ENCODE measurements at regions not wholly inside any gene's neighbourhood (a gene's known extent, or its start where the extent isn't known, plus 50 kb on each side); places are given as distances from the start of the nearest gene placed in this dataset.

DNA sequence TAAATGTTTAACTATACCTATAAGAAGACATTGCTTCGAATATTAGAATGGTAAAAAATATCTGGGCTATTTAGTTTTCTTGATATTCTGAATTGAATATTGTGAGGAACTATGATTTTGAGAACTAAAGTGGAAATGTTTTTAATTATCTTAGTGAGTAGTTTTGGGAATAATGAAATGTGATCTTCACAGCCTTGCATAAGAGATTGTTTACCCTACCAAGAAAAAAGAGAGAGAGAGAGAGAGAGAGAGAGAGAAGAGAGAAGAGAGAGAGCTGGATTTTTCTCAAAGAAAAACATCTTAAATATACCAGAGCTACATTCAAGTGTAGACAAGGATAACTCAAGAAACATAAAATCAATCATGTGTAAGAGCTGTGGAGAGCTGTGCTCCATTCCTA lies 148.7 kb upstream of the MAD2L1 start:
- TF ChIP-seq, protein P1, sequence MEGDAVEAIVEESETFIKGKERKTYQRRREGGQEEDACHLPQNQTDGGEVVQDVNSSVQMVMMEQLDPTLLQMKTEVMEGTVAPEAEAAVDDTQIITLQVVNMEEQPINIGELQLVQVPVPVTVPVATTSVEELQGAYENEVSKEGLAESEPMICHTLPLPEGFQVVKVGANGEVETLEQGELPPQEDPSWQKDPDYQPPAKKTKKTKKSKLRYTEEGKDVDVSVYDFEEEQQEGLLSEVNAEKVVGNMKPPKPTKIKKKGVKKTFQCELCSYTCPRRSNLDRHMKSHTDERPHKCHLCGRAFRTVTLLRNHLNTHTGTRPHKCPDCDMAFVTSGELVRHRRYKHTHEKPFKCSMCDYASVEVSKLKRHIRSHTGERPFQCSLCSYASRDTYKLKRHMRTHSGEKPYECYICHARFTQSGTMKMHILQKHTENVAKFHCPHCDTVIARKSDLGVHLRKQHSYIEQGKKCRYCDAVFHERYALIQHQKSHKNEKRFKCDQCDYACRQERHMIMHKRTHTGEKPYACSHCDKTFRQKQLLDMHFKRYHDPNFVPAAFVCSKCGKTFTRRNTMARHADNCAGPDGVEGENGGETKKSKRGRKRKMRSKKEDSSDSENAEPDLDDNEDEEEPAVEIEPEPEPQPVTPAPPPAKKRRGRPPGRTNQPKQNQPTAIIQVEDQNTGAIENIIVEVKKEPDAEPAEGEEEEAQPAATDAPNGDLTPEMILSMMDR (conservative IDR thresholded peaks at IDR 0.05; ENCODE audit: low read depth, low read length): no peak
- TF ChIP-seq EZH2 (IDR thresholded peaks at IDR 0.05; ENCODE audit: borderline replicate concordance, low read depth, low read length, poor library complexity, severe bottlenecking): no peak
